ENCODE measurements at regions not wholly inside any gene's neighbourhood (a gene's known extent, or its start where the extent isn't known, plus 50 kb on each side); places are given as distances from the start of the nearest gene placed in this dataset.
A peak's percentile ranks its signal among the peaks of the same experiment; 100 is the strongest.

GRCh38 chr21:34203851-34204420, 130.6 kb downstream of the MRPS6 start:
- ATAC-seq (ENCODE audit: insufficient read depth, low FRiP score) (no peak), DNase-seq (no peak)
- Histone ChIP-seq H3K4me1 (ENCODE audit: control insufficient read depth in 5 of 5, insufficient read depth in 5 of 5, low read length in 5 of 5) (peaks cover 1 to 62% (median 12%) of the 10 kb centered on the region in 5 donors), H3K27me3 (ENCODE audit: control insufficient read depth in 3 of 3, insufficient read depth in 3 of 3, low read length in 2 of 3) (no peaks in the 10 kb centered on the region), H3K9ac (ENCODE audit: insufficient read depth in 1 of 2, low read length in 2 of 2) (no peak overlapping the region), H3K4me3 (no peak overlapping the region), H3K9me3 (ENCODE audit: control insufficient read depth in 4 of 4, insufficient read depth in 3 of 4, low read length in 3 of 4) (peaks cover 0 to 2% (median 0%) of the 10 kb centered on the region in 4 donors), H3K36me3 (ENCODE audit: control insufficient read depth in 4 of 4, insufficient read depth in 4 of 4, low read length in 4 of 4) (no peaks in the 10 kb centered on the region), H3K27ac (ENCODE audit: low read depth in 1 of 2, low read length in 1 of 2) (no peak overlapping the region)
- WGBS, 2 donors, result 84 to 89% methylated on average over 11 of the region's 11 CpGs
- no peak for TF ChIP-seq CTCF (IDR thresholded peaks at IDR 0.05; ENCODE audit: control extremely low read depth, extremely low read depth)

- Histone ChIP-seq H3K36me3 (ENCODE audit: control insufficient read depth in 4 of 4, insufficient read depth in 4 of 4, low read length in 4 of 4) (no peaks in the 10 kb centered on the region), H3K9ac (ENCODE audit: insufficient read depth in 1 of 2, low read length in 2 of 2) (no peak overlapping the region), H3K9me3 (ENCODE audit: control insufficient read depth in 4 of 4, insufficient read depth in 3 of 4, low read length in 3 of 4) (peaks cover 0 to 2% (median 0%) of the 10 kb centered on the region in 4 donors), H3K4me3 (no peak overlapping the region), H3K4me1 (ENCODE audit: control insufficient read depth in 5 of 5, insufficient read depth in 5 of 5, low read length in 5 of 5) (peaks cover 0 to 55% (median 12%) of the 10 kb centered on the region in 5 donors), H3K27me3 (ENCODE audit: control insufficient read depth in 3 of 3, insufficient read depth in 3 of 3, low read length in 2 of 3) (no peaks in the 10 kb centered on the region), H3K27ac (ENCODE audit: low read depth in 1 of 2, low read length in 1 of 2) (no peak overlapping the region)
- no peak for ATAC-seq (ENCODE audit: insufficient read depth, low FRiP score)
- no peak for DNase-seq
- no peak for TF ChIP-seq CTCF (IDR thresholded peaks at IDR 0.05; ENCODE audit: control extremely low read depth, extremely low read depth)
- WGBS, 2 donors, result 88% methylated on average over 13 of the region's 13 CpGs
Observed at GRCh38 chr21:34204481-34205439, 131.4 kb downstream of the MRPS6 start.

GRCh38 chr21:34205811-34206571, 132.6 kb downstream of the MRPS6 start:
- Histone ChIP-seq H3K4me1 (ENCODE audit: control insufficient read depth in 5 of 5, insufficient read depth in 5 of 5, low read length in 5 of 5) (peaks cover 0 to 54% (median 12%) of the 10 kb centered on the region in 5 donors), H3K27ac (ENCODE audit: low read depth in 1 of 2, low read length in 1 of 2) (no peak overlapping the region)

More at GRCh38 chr21:34205811-34206571, 132.6 kb downstream of the MRPS6 start:
- no peaks in the 10 kb centered on the region for H3K36me3 ChIP-seq (ENCODE audit: control insufficient read depth in 4 of 4, insufficient read depth in 4 of 4, low read length in 4 of 4)
- no peak overlapping the region for H3K4me3 ChIP-seq
- WGBS, 2 donors, result 62 to 70% methylated on average over 2 of the region's 2 CpGs
- no peak for TF ChIP-seq CTCF (IDR thresholded peaks at IDR 0.05; ENCODE audit: control extremely low read depth, extremely low read depth)
- no peaks in the 10 kb centered on the region for H3K27me3 ChIP-seq (ENCODE audit: control insufficient read depth in 3 of 3, insufficient read depth in 3 of 3, low read length in 2 of 3)
- ATAC-seq (ENCODE audit: insufficient read depth, low FRiP score) (no peak), DNase-seq (peak; percentile 16 to 89 (median 87))
- no peak overlapping the region for H3K9ac ChIP-seq (ENCODE audit: insufficient read depth in 1 of 2, low read length in 2 of 2)
- H3K9me3 ChIP-seq (ENCODE audit: control insufficient read depth in 4 of 4, insufficient read depth in 3 of 4, low read length in 3 of 4), result no peaks in the 10 kb centered on the region
